Endodermal cell (in vitro differentiated cells): ENCODE measurements at regions not wholly inside any gene's neighbourhood (a gene's known extent, or its start where the extent isn't known, plus 50 kb on each side); places are given as distances from the start of the nearest gene placed in this dataset.

Experiments
- DNase-seq: peaks from one replicate; pipeline ENCODE4 v3.0.0-alpha.2; 2017
- H3K27ac ChIP-seq: 2 replicates; pipeline ENCODE4 v1.5.1; 2013; ENCODE audit warnings: mild to moderate bottlenecking, low read depth, low read length, moderate library complexity
- H3K27me3 ChIP-seq: 2 replicates; pipeline ENCODE4 v1.6.1; 2013; ENCODE audit warnings: mild to moderate bottlenecking, low read length, moderate library complexity; ENCODE audit not compliant: insufficient read depth, control insufficient read depth, poor library complexity, severe bottlenecking
- H3K36me3 ChIP-seq: 2 replicates; pipeline ENCODE4 v1.7.0; 2013; ENCODE audit warnings: mild to moderate bottlenecking, low read length, moderate library complexity; ENCODE audit not compliant: control insufficient read depth, insufficient read depth
- H3K4me1 ChIP-seq: one replicate; pipeline ENCODE4 v1.7.0; 2013; ENCODE audit warnings: low read length; ENCODE audit not compliant: control insufficient read depth, insufficient read depth
- H3K4me3 ChIP-seq: 2 replicates; pipeline ENCODE4 v1.5.1; 2013; ENCODE audit warnings: mild to moderate bottlenecking, low read length, moderate library complexity
- H3K9ac ChIP-seq: 2 replicates; pipeline ENCODE4 v1.6.1; 2013; ENCODE audit warnings: mild to moderate bottlenecking, low read length, moderate library complexity; ENCODE audit not compliant: poor library complexity, severe bottlenecking; ENCODE audit errors: extremely low read depth
- H3K9me3 ChIP-seq: 2 replicates; pipeline ENCODE4 v1.6.1; 2013; ENCODE audit warnings: mild to moderate bottlenecking, low read length, moderate library complexity; ENCODE audit not compliant: control insufficient read depth
- H3K27ac Mint-ChIP-seq: 2 replicates; pipeline ENCODE4 v1.8.0; 2020; ENCODE audit warnings: mixed read lengths
- H3K27me3 Mint-ChIP-seq: 2 replicates; pipeline ENCODE4 v1.8.0; 2021; ENCODE audit warnings: mild to moderate bottlenecking, mixed read lengths; ENCODE audit not compliant: insufficient read depth
- H3K36me3 Mint-ChIP-seq: 2 replicates; pipeline ENCODE4 v1.8.0; 2020; ENCODE audit warnings: low read depth, mixed read lengths
- H3K4me1 Mint-ChIP-seq: 2 replicates; pipeline ENCODE4 v1.8.0; 2020; ENCODE audit warnings: mixed read lengths
- H3K4me3 Mint-ChIP-seq: 2 replicates; pipeline ENCODE4 v1.8.0; 2020; ENCODE audit warnings: mild to moderate bottlenecking, moderate library complexity, mixed read lengths
- H3K9me3 Mint-ChIP-seq: 2 replicates; pipeline ENCODE4 v1.8.0; 2020; ENCODE audit warnings: mild to moderate bottlenecking, mixed read lengths
- CTCF ChIP-seq: fragments of 200-600 bp; sonication (generic); conservative IDR thresholded peaks from 2 replicates; pipeline ENCODE4 v1.5.0; 2021; ENCODE audit warnings: antibody characterized with exemption, mild to moderate bottlenecking
- WGBS, 2 experiments: methylation state at CpG; one replicate each; pipeline versions ENCODE4 v1.1.5 to v1.1.7; 2013; ENCODE audit warnings: missing lambda C conversion rate in 2 of 2, mixed read lengths in 1 of 2; ENCODE audit not compliant: insufficient coverage in 1 of 2, insufficient read length in 1 of 2; 5-methylcytosine and 5-hydroxymethylcytosine counted together

GRCh38 chr10:129171812-129172211 is 295.2 kb upstream of the MGMT start:
- Mint-ChIP-seq H3K4me1 (peaks cover 5% of the 10 kb centered on the region), H3K27me3 (no peaks in the 10 kb centered on the region), H3K9me3 (no peaks in the 10 kb centered on the region), H3K27ac (no peak overlapping the region), H3K4me3 (no peak overlapping the region), H3K36me3 (no peaks in the 10 kb centered on the region)
- Histone ChIP-seq H3K36me3 (no peaks in the 10 kb centered on the region), H3K4me3 (no peak overlapping the region), H3K9me3 (no peaks in the 10 kb centered on the region), H3K27me3 (no peaks in the 10 kb centered on the region), H3K4me1 (no peaks in the 10 kb centered on the region), H3K9ac (no peak overlapping the region), H3K27ac (no peak overlapping the region)
- DNase-seq: no peak
- TF ChIP-seq CTCF: no peak
- 88 to 100% methylated on average over 1 to 3 of the region's 3 CpGs for WGBS, 2 experiments

- peaks cover 6% of the 10 kb centered on the region for H3K4me1 Mint-ChIP-seq
- WGBS, 2 experiments: 85 to 93% methylated on average over 3 to 10 of the region's 10 CpGs
- no peaks in the 10 kb centered on the region for H3K9me3 Mint-ChIP-seq
- Histone ChIP-seq H3K27me3 (no peaks in the 10 kb centered on the region), H3K36me3 (no peaks in the 10 kb centered on the region), H3K4me3 (no peak overlapping the region), H3K4me1 (no peaks in the 10 kb centered on the region), H3K27ac (no peak overlapping the region), H3K9ac (no peak overlapping the region), H3K9me3 (no peaks in the 10 kb centered on the region)
- H3K27ac Mint-ChIP-seq: no peak overlapping the region
- TF ChIP-seq CTCF: no peak
- DNase-seq: no peak
- H3K36me3 Mint-ChIP-seq: no peaks in the 10 kb centered on the region
- no peaks in the 10 kb centered on the region for H3K27me3 Mint-ChIP-seq
- no peak overlapping the region for H3K4me3 Mint-ChIP-seq
Observed at GRCh38 chr10:129174232-129175014, 292.6 kb upstream of the MGMT start.

DNA sequence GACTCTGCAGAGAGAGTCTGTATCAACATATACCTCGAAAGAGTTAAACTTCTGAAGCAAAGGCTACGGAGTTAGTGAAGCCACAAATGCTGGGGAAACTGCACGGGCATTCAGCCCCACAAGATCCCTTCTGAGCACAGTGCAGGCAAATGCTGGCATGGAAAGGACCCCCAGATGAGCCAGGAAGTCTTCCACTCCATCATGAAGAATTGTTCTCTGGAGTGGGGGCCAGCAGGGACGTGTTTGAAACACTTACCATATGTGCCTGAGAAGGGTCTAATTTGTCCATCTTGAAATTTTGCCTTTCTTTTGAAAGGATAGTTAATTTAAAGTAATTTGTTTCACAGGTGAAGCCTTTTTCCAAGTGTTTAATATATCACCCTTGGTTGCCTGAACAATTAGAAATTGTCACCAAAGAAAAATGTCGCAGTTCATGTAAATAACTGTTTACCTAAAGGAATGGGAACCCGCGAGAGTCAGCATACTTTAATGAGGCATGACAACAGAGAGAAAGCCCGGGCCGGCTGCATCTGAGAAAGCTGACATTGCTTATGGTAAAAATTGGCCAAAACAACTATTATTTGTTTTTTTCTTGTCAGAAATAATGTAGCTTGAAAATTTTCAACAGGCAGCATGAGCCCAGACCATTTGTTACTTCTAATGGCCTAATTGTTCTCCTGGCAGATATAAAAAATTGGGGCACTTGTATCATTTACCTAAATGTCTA is 287.6 kb upstream of the MGMT start:
- Histone ChIP-seq H3K4me3 (no peak overlapping the region), H3K9ac (no peak overlapping the region), H3K4me1 (peaks cover 3% of the 10 kb centered on the region), H3K9me3 (no peaks in the 10 kb centered on the region), H3K27ac (no peak overlapping the region), H3K36me3 (no peaks in the 10 kb centered on the region), H3K27me3 (no peaks in the 10 kb centered on the region)
- no peak for DNase-seq
- 85 to 93% methylated on average over 6 to 9 of the region's 9 CpGs for WGBS, 2 experiments
- H3K4me1 Mint-ChIP-seq: peaks cover 8% of the 10 kb centered on the region
- no peaks in the 10 kb centered on the region for H3K36me3 Mint-ChIP-seq
- TF ChIP-seq CTCF: no peak
- H3K27ac Mint-ChIP-seq: no peak overlapping the region
- no peak overlapping the region for H3K4me3 Mint-ChIP-seq
- H3K9me3 Mint-ChIP-seq: no peaks in the 10 kb centered on the region
- H3K27me3 Mint-ChIP-seq: no peaks in the 10 kb centered on the region
